RKO (cell line): ENCODE measurements at regions not wholly inside any gene's neighbourhood (a gene's known extent, or its start where the extent isn't known, plus 50 kb on each side); places are given as distances from the start of the nearest gene placed in this dataset.

Source experiments
- DNase-seq: peaks from one replicate; pipeline ENCODE4 v3.0.0-alpha.2; 2016; ENCODE audit warnings: low spot score

DNA sequence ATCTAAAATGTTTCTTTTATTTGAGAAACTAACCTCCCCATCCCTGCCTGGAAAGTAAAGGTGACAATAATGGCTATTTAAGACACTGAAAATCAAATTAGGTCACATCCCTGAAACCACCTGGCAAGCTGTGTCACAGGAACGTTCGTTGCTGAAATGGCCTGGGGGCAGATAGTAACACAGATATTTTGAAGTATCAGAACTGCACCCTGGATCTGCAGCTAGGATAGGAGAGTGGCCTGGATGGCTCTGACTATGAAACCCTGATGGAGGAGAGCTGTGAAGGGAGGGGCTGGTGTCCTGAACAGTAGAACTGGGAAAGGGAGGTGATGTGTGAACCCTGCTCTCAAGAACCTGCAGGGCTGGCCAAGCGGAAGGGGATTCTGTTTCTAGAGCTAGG, 648.3 kb upstream of the CFAP20DC start:
- DNase-seq = no peak

GRCh38 chr3:59696783-59697182, 647.0 kb upstream of the CFAP20DC start:
- no peak for DNase-seq

DNA sequence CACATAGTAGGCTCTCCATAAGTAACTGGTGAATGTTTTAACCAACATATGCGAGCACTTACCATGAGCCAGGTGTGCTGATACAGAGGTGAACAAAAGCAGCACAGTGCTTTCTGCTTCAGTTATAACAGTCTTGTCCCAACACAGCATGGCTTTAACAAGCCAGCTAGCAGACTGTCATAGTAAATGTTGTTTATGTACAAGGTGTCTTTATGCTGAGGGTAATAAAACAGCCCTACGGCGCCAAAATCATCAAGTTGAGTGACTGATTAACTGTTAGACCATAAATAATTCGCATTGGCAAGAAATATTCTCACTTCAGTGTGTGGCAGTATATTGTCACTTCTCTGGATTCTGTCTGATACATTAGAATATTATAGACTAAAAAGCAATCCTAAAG, 646.0 kb upstream of the CFAP20DC start:
- no peak for DNase-seq

GRCh38 chr3:59692117-59692516, 642.3 kb upstream of the CFAP20DC start:
- no peak for DNase-seq

GRCh38 chr3:59690886-59691285, 641.1 kb upstream of the CFAP20DC start:
- DNase-seq = no peak

DNA sequence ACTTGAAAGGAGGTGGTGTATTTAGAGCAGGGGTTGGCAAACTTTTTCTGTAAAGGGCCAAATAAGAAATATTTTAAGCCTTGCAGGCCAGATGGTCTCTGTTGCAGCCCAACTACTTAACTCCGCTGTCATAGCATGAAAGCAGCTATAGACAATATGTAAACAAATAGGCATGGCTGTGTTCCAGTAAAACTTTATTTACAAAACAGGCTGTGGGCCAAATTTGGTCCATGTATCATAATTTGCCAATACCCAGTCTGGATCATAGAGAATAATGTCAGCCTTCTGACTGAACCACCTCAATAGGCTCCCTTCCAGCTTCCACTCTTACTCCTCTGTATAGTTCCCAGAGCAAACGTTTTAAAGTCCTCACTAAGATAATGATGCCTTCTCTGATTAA, 638.8 kb upstream of the CFAP20DC start:
- no peak for DNase-seq

GRCh38 chr3:59685432-59685831, 635.6 kb upstream of the CFAP20DC start:
- DNase-seq = no peak

- DNase-seq = no peak
Measured at GRCh38 chr3:59684766-59685165, 634.9 kb upstream of the CFAP20DC start.

- no peak for DNase-seq
Measured at GRCh38 chr3:59680919-59681318, 631.1 kb upstream of the CFAP20DC start.

- DNase-seq = no peak
Measured at GRCh38 chr3:59677747-59678702, 628.2 kb upstream of the CFAP20DC start.

- DNase-seq = no peak
Measured at GRCh38 chr3:59675495-59675894, 625.7 kb upstream of the CFAP20DC start.

DNA sequence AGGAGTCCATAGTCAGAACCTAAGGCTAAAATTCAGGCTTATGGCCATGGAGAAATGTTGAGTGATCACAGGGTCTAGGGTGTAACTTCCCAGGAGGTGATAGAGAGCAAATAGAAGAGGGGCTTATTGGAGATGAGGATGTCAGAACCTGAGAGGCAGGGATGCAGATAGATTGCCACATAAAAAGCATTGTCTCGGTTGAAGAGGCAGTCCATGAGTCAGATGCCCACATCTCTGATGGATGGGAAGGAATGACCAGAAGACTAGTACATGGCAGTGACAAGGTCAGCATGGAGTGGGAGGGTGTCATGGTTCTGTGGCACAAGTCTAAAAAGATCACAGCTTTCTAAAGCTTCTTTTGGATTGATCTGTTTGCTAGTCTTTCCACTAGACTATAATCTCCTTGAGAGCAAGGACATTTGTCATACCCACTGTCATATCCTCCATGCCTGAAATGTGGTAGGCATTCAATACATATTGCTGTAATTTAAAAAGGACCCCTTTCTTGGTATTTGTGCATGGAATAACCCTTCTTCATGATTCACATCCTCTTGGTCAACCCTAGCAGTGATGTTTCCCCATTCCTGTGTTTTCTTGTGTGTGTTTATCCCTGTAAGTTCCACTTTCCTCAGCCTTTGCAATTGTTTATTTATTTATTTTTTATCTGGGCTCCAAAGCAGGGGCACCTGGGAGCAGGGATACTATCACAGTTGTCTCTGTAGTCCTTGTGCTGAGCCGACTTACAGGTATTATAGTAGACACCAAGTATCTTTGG, 613.4 kb upstream of the CFAP20DC start:
- no peak for DNase-seq

- DNase-seq = no peak
Measured at GRCh38 chr3:59660852-59661625, 611.2 kb upstream of the CFAP20DC start.

GRCh38 chr3:59660376-59660775, 610.6 kb upstream of the CFAP20DC start:
- DNase-seq = no peak

DNA sequence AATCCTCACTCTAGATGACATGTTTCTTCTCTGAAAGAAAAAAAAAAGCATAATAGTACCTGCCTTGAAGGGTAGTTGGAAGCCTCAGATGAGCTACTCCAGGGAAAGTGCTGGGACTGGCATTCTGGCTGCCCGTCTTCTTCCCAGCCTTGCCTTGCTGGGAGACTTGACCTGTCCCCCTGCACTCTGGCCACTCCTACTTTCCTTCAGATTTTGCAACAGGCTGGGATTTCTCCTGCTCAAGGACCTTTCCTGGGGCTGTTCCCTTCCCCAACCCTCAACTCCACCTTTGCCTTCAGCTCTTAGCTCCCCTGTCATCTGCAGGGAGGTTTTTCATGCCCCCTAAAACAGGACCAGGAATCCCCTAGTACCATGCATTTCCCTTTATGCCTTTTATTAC, 609.9 kb upstream of the CFAP20DC start:
- DNase-seq = no peak

GRCh38 chr3:59658866-59659265, 609.0 kb upstream of the CFAP20DC start:
- no peak for DNase-seq

GRCh38 chr3:59658274-59658673, 608.4 kb upstream of the CFAP20DC start:
- no peak for DNase-seq

- no peak for DNase-seq
Measured at GRCh38 chr3:59655418-59656015, 605.7 kb upstream of the CFAP20DC start.

DNA sequence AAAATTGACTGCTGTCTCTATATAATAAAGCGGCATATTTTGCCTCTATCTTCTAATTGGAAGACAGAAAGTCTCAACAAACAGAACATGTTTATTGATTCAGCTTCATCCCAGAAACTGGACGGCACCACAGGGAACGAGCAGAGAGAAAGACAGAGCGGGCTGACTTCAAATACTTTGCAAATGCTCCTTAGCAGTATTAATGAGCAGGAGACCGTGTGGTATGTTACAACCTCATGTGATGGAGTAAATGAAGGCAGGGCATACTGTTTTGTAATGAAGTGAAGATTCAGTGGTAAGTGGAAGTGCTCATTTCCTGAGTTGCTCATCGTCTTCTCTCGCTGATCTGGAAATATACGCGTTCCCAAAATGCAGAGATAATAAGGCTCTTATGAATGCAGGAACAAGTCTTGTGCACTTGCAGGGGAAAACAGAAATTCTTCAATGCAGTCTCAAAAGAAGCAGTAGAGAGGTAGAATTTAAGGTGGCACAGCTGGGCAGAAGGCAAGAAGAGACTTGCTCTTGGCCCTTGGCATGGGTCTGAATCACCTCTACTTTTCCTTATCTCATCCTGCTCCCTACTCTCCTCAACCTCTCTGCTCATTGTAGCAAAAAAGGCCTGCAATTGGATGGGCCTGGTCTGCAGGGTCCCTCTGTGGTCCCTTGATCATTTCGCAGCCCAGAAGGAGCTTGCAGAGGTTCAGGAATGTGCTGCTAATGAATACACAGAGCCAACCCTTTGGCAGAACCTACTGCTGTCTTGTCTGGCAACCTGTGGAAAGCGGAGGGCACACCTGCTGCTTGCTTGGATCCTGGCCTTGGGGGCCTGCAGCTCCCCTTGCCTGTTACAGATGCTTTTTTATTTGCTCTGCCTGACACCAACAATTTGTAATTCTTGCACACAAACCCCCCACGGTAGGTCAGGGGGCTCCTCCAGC, 604.9 kb upstream of the CFAP20DC start:
- DNase-seq = no peak

DNA sequence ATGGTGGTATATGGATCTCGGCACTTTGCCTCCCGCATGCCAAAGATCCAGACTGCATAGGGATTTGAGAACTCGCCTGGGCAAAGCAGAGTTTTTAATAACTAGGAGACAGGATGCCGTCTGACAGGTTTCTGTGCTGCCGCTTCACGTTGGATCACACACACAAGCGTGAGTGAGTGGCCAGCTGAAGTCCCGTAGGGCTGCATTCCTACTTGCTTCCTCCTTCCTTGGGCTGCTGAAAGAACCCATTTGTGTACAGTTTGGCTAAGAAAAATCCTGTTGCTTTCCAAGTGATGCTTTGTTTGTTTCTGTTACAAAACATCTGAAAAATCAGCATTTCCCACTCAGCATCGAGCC, 604.3 kb upstream of the CFAP20DC start:
- DNase-seq = no peak
